Spleen (tissue), 11 donors: ENCODE measurements at regions not wholly inside any gene's neighbourhood (a gene's known extent, or its start where the extent isn't known, plus 50 kb on each side); places are given as distances from the start of the nearest gene placed in this dataset.
A peak's percentile ranks its signal among the peaks of the same experiment; 100 is the strongest.

Experiments
- DNase-seq: peaks from one replicate; pipeline ENCODE4 v3.0.0-alpha.2; 2020
- H3K27ac ChIP-seq, 8 donors: fragments of 200-600 bp; sonication (generic) in 7 of 8; 1 replicate in 4 of 8; 2 replicates in 4 of 8; pipeline versions ENCODE4 v1.5.0 to v1.8.0; 2016 to 2021; ENCODE audit warnings: inconsistent platforms in 4 of 8, mild to moderate bottlenecking in 4 of 8, moderate library complexity in 1 of 8
- H3K27me3 ChIP-seq, 7 donors: fragments of 200-600 bp; sonication (generic) in 6 of 7; replicated peaks in 1 of 7; 1 replicate in 4 of 7; 2 replicates in 3 of 7; pipeline versions ENCODE4 v1.5.0 to v1.8.0; 2016 to 2021; ENCODE audit warnings: inconsistent platforms in 3 of 7, mild to moderate bottlenecking in 1 of 7
- H3K36me3 ChIP-seq, 6 donors: fragments of 200-600 bp; sonication (generic) in 5 of 6; 1 replicate in 4 of 6; 2 replicates in 2 of 6; pipeline versions ENCODE4 v1.5.0 to v1.8.0; 2016 to 2021; ENCODE audit warnings: inconsistent platforms in 2 of 6
- H3K4me1 ChIP-seq, 6 donors: fragments of 200-600 bp; sonication (generic) in 5 of 6; 1 replicate in 3 of 6; 2 replicates in 3 of 6; pipeline versions ENCODE4 v1.5.0 to v1.8.0; 2016 to 2021; ENCODE audit warnings: inconsistent platforms in 3 of 6
- H3K4me3 ChIP-seq, 8 donors: fragments of 200-600 bp; sonication (generic) in 7 of 8; 1 replicate in 4 of 8; 2 replicates in 4 of 8; pipeline versions ENCODE4 v1.5.0 to v1.8.0; 2016 to 2021; ENCODE audit warnings: inconsistent platforms in 4 of 8, mild to moderate bottlenecking in 4 of 8, moderate library complexity in 2 of 8
- H3K9me3 ChIP-seq, 8 donors: fragments of 200-600 bp; sonication (generic) in 7 of 8; 1 replicate in 4 of 8; 2 replicates in 4 of 8; pipeline versions ENCODE4 v1.5.0 to v1.8.0; 2016 to 2021; ENCODE audit warnings: inconsistent platforms in 4 of 8
- CTCF ChIP-seq, 11 experiments: fragments of 200-600 bp in 7 of 11; fragments of 450-650 bp in 4 of 11; sonication (generic) in 4 of 11; IDR thresholded peaks in 8 of 11; conservative IDR thresholded peaks in 3 of 11; 1 replicate in 7 of 11; 2 replicates in 4 of 11; pipeline versions ENCODE4 v1.4.0 to v1.8.0; 2016 to 2021; ENCODE audit warnings: antibody characterized with exemption in 11 of 11, inconsistent platforms in 4 of 11, mild to moderate bottlenecking in 1 of 11
- POLR2A ChIP-seq, 3 donors: fragments of 450-650 bp; IDR thresholded peaks; one replicate each; pipeline ENCODE4 v1.5.1; 2017; ENCODE audit warnings: antibody characterized with exemption in 3 of 3, mild to moderate bottlenecking in 1 of 3
- POLR2AphosphoS5 ChIP-seq, 3 donors: sonication (generic); formaldehyde crosslinking; IDR thresholded peaks; one replicate each; pipeline ENCODE4 v1.5.1; 2017; ENCODE audit warnings: antibody characterized with exemption in 3 of 3
- WGBS, 5 donors: extraction: QIAGEN DNeasy Blood & Tissue Kit in 3 of 5; methylation state at CpG; one replicate each; pipeline versions ENCODE4 v1.1.5 to v1.1.7; 2013 to 2018; 5-methylcytosine and 5-hydroxymethylcytosine counted together
- intact Hi-C: fragments of 100-400 bp; cut with DNase I; formaldehyde crosslinking; loops from one replicate; pipeline ENCODE4 v1.15.0; 2023; ENCODE audit warnings: low total_unique reads
- donor health status: healthy with polysubstance abuse.
- donor health status: DM: no; HTN: no; CAD: no; lungs with moderate emphysema.
- donor health status: DM: no; HTN: no; CAD: no.
- donor health status: Bipolar disorder and iron deficiency.
- donor health status: healthy.
- donor health status: DM: no; HTN: no; CAD: no.
- donor health status: DM: yes; HTN: yes; CAD: no.

- H3K4me3 ChIP-seq = no peak overlapping the region
- 48 to 65% (median 52%) methylated on average over 9 of the region's 9 CpGs for WGBS, 5 donors
- peaks cover 0 to 13% (median 4%) of the 10 kb centered on the region in 8 donors for H3K9me3 ChIP-seq
- peaks cover 10 to 35% (median 25%) of the 10 kb centered on the region in 6 donors for H3K4me1 ChIP-seq
- intact Hi-C loops = no loop called here
- H3K27ac ChIP-seq = no peak overlapping the region
- TF ChIP-seq CTCF (IDR thresholded peaks at IDR 0.05 in 8 of 11, conservative IDR thresholded peaks at IDR 0.05 in 3 of 11) (peak in 6 of 11 experiments; percentile 13 to 57 (median 42)), POLR2A (IDR thresholded peaks at IDR 0.05) (no peak)
- no peaks in the 10 kb centered on the region for H3K36me3 ChIP-seq
- H3K27me3 ChIP-seq = no peaks in the 10 kb centered on the region
- no peak for DNase-seq
These were observed 80.8 kb upstream of the PLXNA4 start for GRCh38 chr7:132656846-132657776.

GRCh38 chr7:132656341-132656740 is 80.1 kb upstream of the PLXNA4 start:
- intact Hi-C loops = no loop called here

DNA sequence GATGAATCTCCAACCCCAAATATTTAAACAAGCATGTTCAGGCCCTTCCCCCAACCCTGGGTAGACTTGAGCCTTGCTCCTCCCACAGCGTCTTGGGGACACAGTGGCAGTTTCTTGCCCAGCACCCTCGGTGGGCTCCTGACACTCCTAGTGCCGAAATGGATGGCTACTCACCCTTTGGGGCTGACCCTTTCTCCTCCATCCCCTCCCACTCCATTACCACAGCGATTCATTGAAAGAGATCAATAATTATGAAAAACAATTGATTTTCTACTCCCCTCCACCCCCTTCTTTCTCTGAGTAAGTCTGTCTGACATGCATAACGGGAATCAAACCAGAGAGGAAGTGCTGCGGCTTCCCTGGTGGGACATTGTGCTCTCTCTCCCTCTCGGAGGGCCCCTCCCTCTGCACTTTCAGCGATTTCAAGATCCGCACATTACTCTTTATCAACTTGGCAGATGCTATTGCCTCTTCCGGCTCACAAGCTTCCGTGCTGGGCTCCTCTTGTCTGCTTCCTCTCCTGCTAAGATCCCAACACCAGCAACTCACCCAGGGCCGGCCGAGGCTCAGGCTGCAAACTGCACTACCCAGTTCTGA is 79.0 kb upstream of the PLXNA4 start:
- peak overlapping the region in 3 of 8 donors; percentile 5 to 48 (median 17) for H3K4me3 ChIP-seq
- WGBS, 5 donors = 1 to 7% (median 2%) methylated on average over 13 of the region's 13 CpGs
- intact Hi-C loops = no loop called here
- peak overlapping the region in 7 of 8 donors; percentile 42 to 80 (median 52) for H3K27ac ChIP-seq
- DNase-seq = peak; percentile 80
- peaks cover 0 to 13% (median 4%) of the 10 kb centered on the region in 8 donors for H3K9me3 ChIP-seq
- peak in 2 of 3 donors; percentile 48 to 76 for TF ChIP-seq POLR2AphosphoS5 (IDR thresholded peaks at IDR 0.05)
- no peak for TF ChIP-seq POLR2A (IDR thresholded peaks at IDR 0.05)
- TF ChIP-seq CTCF (IDR thresholded peaks at IDR 0.05 in 8 of 11, conservative IDR thresholded peaks at IDR 0.05 in 3 of 11) = peak in 1 of 11 experiments; percentile 13
- H3K27me3 ChIP-seq = no peaks in the 10 kb centered on the region
- H3K36me3 ChIP-seq = no peaks in the 10 kb centered on the region
- peaks cover 10 to 35% (median 25%) of the 10 kb centered on the region in 6 donors for H3K4me1 ChIP-seq

More at GRCh38 chr7:132656341-132656740, 80.1 kb upstream of the PLXNA4 start:
- Histone ChIP-seq H3K36me3 (no peaks in the 10 kb centered on the region), H3K4me1 (peaks cover 10 to 35% (median 25%) of the 10 kb centered on the region in 6 donors), H3K27ac (peak overlapping the region in 1 of 8 donors; percentile 80), H3K27me3 (no peaks in the 10 kb centered on the region), H3K4me3 (no peak overlapping the region), H3K9me3 (peaks cover 0 to 13% (median 4%) of the 10 kb centered on the region in 8 donors)
- TF ChIP-seq POLR2A (IDR thresholded peaks at IDR 0.05) = no peak
- TF ChIP-seq CTCF (IDR thresholded peaks at IDR 0.05 in 8 of 11, conservative IDR thresholded peaks at IDR 0.05 in 3 of 11) = no peak
- TF ChIP-seq POLR2AphosphoS5 (IDR thresholded peaks at IDR 0.05) = no peak
- no peak for DNase-seq
- 85 to 92% (median 87%) methylated on average over 3 of the region's 3 CpGs for WGBS, 5 donors

- 42 to 49% (median 46%) methylated on average over 3 of the region's 3 CpGs for WGBS, 5 donors
- DNase-seq = no peak
- Histone ChIP-seq H3K9me3 (peaks cover 0 to 13% (median 4%) of the 10 kb centered on the region in 8 donors), H3K27me3 (no peaks in the 10 kb centered on the region), H3K36me3 (no peaks in the 10 kb centered on the region), H3K4me1 (peaks cover 10 to 41% (median 25%) of the 10 kb centered on the region in 6 donors), H3K4me3 (no peak overlapping the region), H3K27ac (peak overlapping the region in 3 of 8 donors; percentile 24 to 80 (median 45))
- intact Hi-C loops = no loop called here
- TF ChIP-seq POLR2AphosphoS5 (IDR thresholded peaks at IDR 0.05) (no peak), CTCF (IDR thresholded peaks at IDR 0.05 in 8 of 11, conservative IDR thresholded peaks at IDR 0.05 in 3 of 11) (peak in 6 of 11 experiments; percentile 25 to 42 (median 33))
These were observed 77.9 kb upstream of the PLXNA4 start for GRCh38 chr7:132654150-132654549.
